Sigmoid colon (tissue), 6 donors: ENCODE measurements at regions not wholly inside any gene's neighbourhood (a gene's known extent, or its start where the extent isn't known, plus 50 kb on each side); places are given as distances from the start of the nearest gene placed in this dataset.
"Not testable (repeated sequence)": the region's sequence is repeated elsewhere in the genome, so short reads cannot be mapped to it uniquely, and the experiment has no call there.

Experiments
- DNase-seq: peaks from one replicate; pipeline ENCODE4 v3.0.0-alpha.2; 2019
- H3K27ac ChIP-seq, 4 donors: fragments of 200-600 bp; sonication (generic); one replicate each; pipeline ENCODE4 v1.5.1; 2016 to 2019; ENCODE audit warnings: mild to moderate bottlenecking in 1 of 4
- H3K27me3 ChIP-seq, 3 donors: fragments of 200-600 bp; sonication (generic); one replicate each; pipeline ENCODE4 v1.5.1; 2019; ENCODE audit warnings: mild to moderate bottlenecking in 1 of 3
- H3K36me3 ChIP-seq, 4 donors: fragments of 200-600 bp; sonication (generic); one replicate each; pipeline ENCODE4 v1.5.1; 2016 to 2019
- H3K4me1 ChIP-seq, 4 donors: fragments of 200-600 bp; sonication (generic); one replicate each; pipeline ENCODE4 v1.5.1; 2017 to 2019
- H3K4me3 ChIP-seq, 4 donors: fragments of 200-600 bp; sonication (generic); one replicate each; pipeline ENCODE4 v1.5.1; 2017 to 2019; ENCODE audit warnings: mild to moderate bottlenecking in 2 of 4, moderate library complexity in 1 of 4
- H3K9me3 ChIP-seq, 4 donors: fragments of 200-600 bp in 3 of 4; sonication (generic) in 3 of 4; one replicate each; pipeline versions ENCODE4 v1.5.1 to v1.6.1; 2013 to 2019
- EP300 ChIP-seq, 4 donors: sonication (generic); formaldehyde crosslinking; IDR thresholded peaks; one replicate each; pipeline ENCODE4 v1.6.1; 2017; ENCODE audit warnings: antibody characterized with exemption in 4 of 4
- POLR2A ChIP-seq, 2 donors: fragments of 450-650 bp; IDR thresholded peaks; one replicate each; pipeline ENCODE4 v1.6.1; 2016; ENCODE audit warnings: antibody characterized with exemption in 2 of 2, mild to moderate bottlenecking in 2 of 2, moderate library complexity in 2 of 2
- POLR2AphosphoS5 ChIP-seq, 4 donors: sonication (generic); formaldehyde crosslinking; IDR thresholded peaks; one replicate each; pipeline ENCODE4 v1.6.1; 2017; ENCODE audit warnings: antibody characterized with exemption in 4 of 4
- WGBS, 2 donors: extraction: QIAGEN DNeasy Blood & Tissue Kit; methylation state at CpG; one replicate each; pipeline ENCODE4 v1.1.7; 2013; 5-methylcytosine and 5-hydroxymethylcytosine counted together
- intact Hi-C: fragments of 100-400 bp; cut with DNase I; formaldehyde crosslinking; loops from one replicate; pipeline ENCODE4 v1.15.1; 2023
- TF ChIP-seq, protein P1 (sequence below), 4 experiments: fragments of 450-650 bp in 3 of 4; fragments of 200-600 bp in 1 of 4; IDR thresholded peaks; one replicate each; pipeline ENCODE4 v1.5.1; 2016 to 2019; ENCODE audit warnings: antibody characterized with exemption in 4 of 4, mild to moderate bottlenecking in 3 of 4, moderate library complexity in 2 of 4
- donor health status: healthy with polysubstance abuse.
- donor health status: healthy.

DNA sequence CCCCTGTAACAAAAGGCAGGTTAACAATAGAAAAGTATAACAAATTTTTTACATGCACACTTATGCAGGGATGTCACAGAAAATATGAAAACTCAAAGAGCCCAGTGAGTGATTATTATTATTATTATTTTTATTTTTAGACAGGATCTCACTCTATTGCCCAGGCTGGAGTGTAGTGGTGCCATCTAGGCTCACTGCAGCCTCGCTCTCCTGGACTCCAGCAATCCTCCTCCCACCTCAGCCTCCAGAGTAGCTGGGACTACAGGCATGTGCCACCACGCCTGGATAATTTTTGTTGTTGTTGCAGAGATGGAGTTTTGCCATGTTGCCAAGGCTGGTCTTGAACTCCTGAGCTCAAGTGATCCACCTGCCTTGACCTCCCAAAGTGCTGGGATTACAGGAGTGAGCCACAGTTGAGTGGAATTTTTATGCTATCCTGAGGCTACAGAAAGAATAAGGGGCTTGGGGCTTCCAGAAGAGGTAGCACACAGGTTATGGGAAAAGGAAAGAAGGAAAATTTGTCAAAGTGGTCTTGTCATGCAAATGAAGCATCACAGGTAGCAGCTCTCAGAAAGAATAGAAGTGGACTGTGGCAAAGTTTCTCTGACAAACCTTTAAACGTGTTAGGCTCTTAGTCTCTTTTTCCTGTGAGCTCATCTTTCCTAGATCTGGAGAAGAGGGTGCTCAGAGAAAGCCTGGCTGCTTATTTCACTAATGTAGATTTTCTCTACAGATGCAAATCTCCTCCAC lies 87.7 kb upstream of the LSM14A start:
- no peak for DNase-seq
- Histone ChIP-seq H3K4me1 (no peaks in the 10 kb centered on the region), H3K9me3 (no peaks in the 10 kb centered on the region), H3K27me3 (no peaks in the 10 kb centered on the region), H3K36me3 (no peaks in the 10 kb centered on the region), H3K4me3 (no peak overlapping the region), H3K27ac (no peak overlapping the region)
- TF ChIP-seq POLR2A (IDR thresholded peaks at IDR 0.05) (no peak), EP300 (IDR thresholded peaks at IDR 0.05) (no peak), POLR2AphosphoS5 (IDR thresholded peaks at IDR 0.05) (no peak)
- TF ChIP-seq, protein P1, sequence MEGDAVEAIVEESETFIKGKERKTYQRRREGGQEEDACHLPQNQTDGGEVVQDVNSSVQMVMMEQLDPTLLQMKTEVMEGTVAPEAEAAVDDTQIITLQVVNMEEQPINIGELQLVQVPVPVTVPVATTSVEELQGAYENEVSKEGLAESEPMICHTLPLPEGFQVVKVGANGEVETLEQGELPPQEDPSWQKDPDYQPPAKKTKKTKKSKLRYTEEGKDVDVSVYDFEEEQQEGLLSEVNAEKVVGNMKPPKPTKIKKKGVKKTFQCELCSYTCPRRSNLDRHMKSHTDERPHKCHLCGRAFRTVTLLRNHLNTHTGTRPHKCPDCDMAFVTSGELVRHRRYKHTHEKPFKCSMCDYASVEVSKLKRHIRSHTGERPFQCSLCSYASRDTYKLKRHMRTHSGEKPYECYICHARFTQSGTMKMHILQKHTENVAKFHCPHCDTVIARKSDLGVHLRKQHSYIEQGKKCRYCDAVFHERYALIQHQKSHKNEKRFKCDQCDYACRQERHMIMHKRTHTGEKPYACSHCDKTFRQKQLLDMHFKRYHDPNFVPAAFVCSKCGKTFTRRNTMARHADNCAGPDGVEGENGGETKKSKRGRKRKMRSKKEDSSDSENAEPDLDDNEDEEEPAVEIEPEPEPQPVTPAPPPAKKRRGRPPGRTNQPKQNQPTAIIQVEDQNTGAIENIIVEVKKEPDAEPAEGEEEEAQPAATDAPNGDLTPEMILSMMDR (IDR thresholded peaks at IDR 0.05) = no peak
- WGBS, 2 donors = 42 to 56% methylated on average over 3 of the region's 3 CpGs
- intact Hi-C loops = no loop called here

DNA sequence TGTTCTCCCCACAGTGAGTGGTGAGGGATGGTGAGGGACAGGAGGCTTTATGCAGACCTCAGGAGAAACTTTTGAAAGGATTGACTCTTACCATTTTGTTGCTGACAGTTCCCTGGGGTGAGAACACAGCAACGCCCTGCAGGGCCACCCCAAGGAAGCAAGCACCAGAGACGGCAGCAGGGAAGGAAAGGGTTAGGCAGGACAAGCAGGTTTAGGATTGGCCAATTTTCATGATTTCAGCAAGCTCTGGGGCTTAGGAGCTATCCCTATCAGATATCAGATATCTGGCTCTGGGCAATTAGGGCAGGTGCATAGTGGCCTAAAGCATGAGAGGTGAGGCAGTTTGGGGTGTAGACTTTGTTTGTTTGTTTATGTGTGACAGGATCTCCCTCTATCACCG lies 87.0 kb upstream of the LSM14A start:
- Histone ChIP-seq H3K27me3 (no peaks in the 10 kb centered on the region), H3K27ac (no peak overlapping the region), H3K36me3 (no peaks in the 10 kb centered on the region), H3K4me3 (no peak overlapping the region), H3K9me3 (no peaks in the 10 kb centered on the region), H3K4me1 (no peaks in the 10 kb centered on the region)
- WGBS, 2 donors = 40 to 52% methylated on average over 3 of the region's 3 CpGs
- TF ChIP-seq POLR2AphosphoS5 (IDR thresholded peaks at IDR 0.05) = no peak
- no peak for TF ChIP-seq EP300 (IDR thresholded peaks at IDR 0.05)
- no peak for TF ChIP-seq POLR2A (IDR thresholded peaks at IDR 0.05)
- TF ChIP-seq, protein P1 (IDR thresholded peaks at IDR 0.05) = no peak
- intact Hi-C loops = no loop called here
- DNase-seq = no peak

- H3K9me3 ChIP-seq = no peaks in the 10 kb centered on the region
- no peaks in the 10 kb centered on the region for H3K27me3 ChIP-seq
- H3K4me3 ChIP-seq = no peak overlapping the region
- no peaks in the 10 kb centered on the region for H3K4me1 ChIP-seq
- TF ChIP-seq POLR2A (IDR thresholded peaks at IDR 0.05) = no peak
- TF ChIP-seq, protein P1 (IDR thresholded peaks at IDR 0.05) = no peak
- no peak for TF ChIP-seq POLR2AphosphoS5 (IDR thresholded peaks at IDR 0.05)
- no peak for TF ChIP-seq EP300 (IDR thresholded peaks at IDR 0.05)
- DNase-seq = no peak
- intact Hi-C loops = no loop called here
- H3K27ac ChIP-seq = no peak overlapping the region
- no peaks in the 10 kb centered on the region for H3K36me3 ChIP-seq
Measured at GRCh38 chr19:34088292-34088691, 84.0 kb upstream of the LSM14A start.

DNA sequence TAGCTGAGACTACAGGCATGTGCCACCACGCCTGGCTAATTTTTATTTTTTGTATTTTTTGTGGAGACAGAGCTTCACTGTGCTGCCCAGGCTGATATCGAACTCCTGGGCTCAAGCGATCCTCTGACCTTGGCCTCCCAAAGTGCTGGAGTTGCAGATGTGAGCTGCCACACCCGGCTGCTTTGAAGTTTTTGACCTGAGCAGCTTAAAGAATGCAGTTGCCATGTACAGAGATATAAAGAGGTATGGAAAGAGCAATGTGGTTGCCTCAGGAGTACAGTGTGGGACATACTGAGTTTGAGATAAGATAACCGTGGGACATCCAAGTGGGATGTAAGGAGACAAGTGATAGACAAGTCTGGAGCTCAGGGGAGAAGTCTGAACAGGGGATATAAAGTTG lies 82.7 kb upstream of the LSM14A start:
- 66 to 84% methylated on average over 5 of the region's 5 CpGs for WGBS, 2 donors
- no peak overlapping the region for H3K4me3 ChIP-seq
- H3K9me3 ChIP-seq = no peaks in the 10 kb centered on the region
- no peak overlapping the region for H3K27ac ChIP-seq
- H3K36me3 ChIP-seq = no peaks in the 10 kb centered on the region
- no peaks in the 10 kb centered on the region for H3K4me1 ChIP-seq
- TF ChIP-seq EP300 (IDR thresholded peaks at IDR 0.05) = no peak
- TF ChIP-seq, protein P1 (IDR thresholded peaks at IDR 0.05) = no peak
- no peak for TF ChIP-seq POLR2A (IDR thresholded peaks at IDR 0.05)
- TF ChIP-seq POLR2AphosphoS5 (IDR thresholded peaks at IDR 0.05) = no peak
- intact Hi-C loops = no loop called here
- no peaks in the 10 kb centered on the region for H3K27me3 ChIP-seq
- no peak for DNase-seq

- intact Hi-C loops = loop anchor here (2.0 kb wide), 1 partner anchor 96 kb away; no protein-coding TSS in a partner anchor
- Histone ChIP-seq H3K9me3 (no peaks in the 10 kb centered on the region), H3K27ac (no peak overlapping the region), H3K36me3 (no peaks in the 10 kb centered on the region), H3K27me3 (no peaks in the 10 kb centered on the region), H3K4me1 (no peaks in the 10 kb centered on the region), H3K4me3 (no peak overlapping the region)
- 68 to 82% methylated on average over 3 of the region's 3 CpGs for WGBS, 2 donors
- TF ChIP-seq, protein P1 (IDR thresholded peaks at IDR 0.05) = no peak
- no peak for TF ChIP-seq POLR2AphosphoS5 (IDR thresholded peaks at IDR 0.05)
- no peak for TF ChIP-seq EP300 (IDR thresholded peaks at IDR 0.05)
- TF ChIP-seq POLR2A (IDR thresholded peaks at IDR 0.05) = no peak
- no peak for DNase-seq
Measured at GRCh38 chr19:34094960-34095359, 77.3 kb upstream of the LSM14A start.

- intact Hi-C loops = loop anchor here (2.0 kb wide), 1 partner anchor 97 kb away; no protein-coding TSS in a partner anchor
Measured at GRCh38 chr19:34095411-34095810, 76.9 kb upstream of the LSM14A start.

More at GRCh38 chr19:34095411-34095810, 76.9 kb upstream of the LSM14A start:
- not testable (repeated sequence) for H3K27me3 ChIP-seq, H3K36me3 ChIP-seq, H3K4me3 ChIP-seq, H3K4me1 ChIP-seq, DNase-seq, H3K9me3 ChIP-seq, H3K27ac ChIP-seq
- 83 to 92% methylated on average over 5 of the region's 5 CpGs for WGBS, 2 donors
